ENCODE measurements at regions not wholly inside any gene's neighbourhood (a gene's known extent, or its start where the extent isn't known, plus 50 kb on each side); places are given as distances from the start of the nearest gene placed in this dataset.

GRCh38 chr12:46650688-46651087, 175.1 kb downstream of the SLC38A4 start:
- H3K27me3 ChIP-seq (ENCODE audit: insufficient read depth, low read depth, low read length), result no peaks in the 10 kb centered on the region
- no peaks in the 10 kb centered on the region for H4K20me1 ChIP-seq (ENCODE audit: insufficient read depth)
- no peak for TF ChIP-seq TAF1 (IDR thresholded peaks at IDR 0.05; ENCODE audit: low read depth)
- TF ChIP-seq RAD21 (conservative IDR thresholded peaks at IDR 0.05), result no peak
- TF ChIP-seq REST (IDR thresholded peaks at IDR 0.05; ENCODE audit: borderline replicate concordance), result no peak
- no peak for TF ChIP-seq SMC3 (conservative IDR thresholded peaks at IDR 0.05; ENCODE audit: poor library complexity)
- TF ChIP-seq CTCF (IDR thresholded peaks at IDR 0.05; ENCODE audit: poor library complexity, severe bottlenecking), result no peak
- TF ChIP-seq EP300 (conservative IDR thresholded peaks at IDR 0.05; ENCODE audit: poor library complexity, severe bottlenecking), result no peak
- no peak for TF ChIP-seq EZH2 (IDR thresholded peaks at IDR 0.05; ENCODE audit: borderline replicate concordance, insufficient read depth, low read length, poor library complexity, severe bottlenecking)
- no peak for TF ChIP-seq MXI1 (conservative IDR thresholded peaks at IDR 0.05; ENCODE audit: poor library complexity, severe bottlenecking)
- no peak for TF ChIP-seq POLR2AphosphoS5 (IDR thresholded peaks at IDR 0.05)
- H3K9me3 ChIP-seq (ENCODE audit: low read length), result no peaks in the 10 kb centered on the region
- no peaks in the 10 kb centered on the region for H3K9me2 ChIP-seq (ENCODE audit: insufficient read depth, low read length)
- H3F3A ChIP-seq (ENCODE audit: insufficient read depth, low read length, poor library complexity, severe bottlenecking), result no peaks in the 10 kb centered on the region
- H3K36me3 ChIP-seq (ENCODE audit: insufficient read depth, low read length), result no peaks in the 10 kb centered on the region
- no peak overlapping the region for H3K27ac ChIP-seq (ENCODE audit: low read length)
- no peaks in the 10 kb centered on the region for H3K79me2 ChIP-seq (replicated peaks; ENCODE audit: insufficient read depth, low read length)
- H3K4me2 ChIP-seq (ENCODE audit: low read length), result no peak overlapping the region
- no peak overlapping the region for H3K9ac ChIP-seq (ENCODE audit: low read length)
- H3K4me3 ChIP-seq (ENCODE audit: low read length), result no peak overlapping the region
- H2AFZ ChIP-seq (ENCODE audit: low read depth, low read length), result no peak overlapping the region

GRCh38 chr12:46649433-46649832, 176.4 kb downstream of the SLC38A4 start:
- H3K9ac ChIP-seq (ENCODE audit: low read length), result no peak overlapping the region
- H3F3A ChIP-seq (ENCODE audit: insufficient read depth, low read length, poor library complexity, severe bottlenecking), result no peaks in the 10 kb centered on the region
- no peaks in the 10 kb centered on the region for H3K9me3 ChIP-seq (ENCODE audit: low read length)
- no peaks in the 10 kb centered on the region for H3K27me3 ChIP-seq (ENCODE audit: insufficient read depth, low read depth, low read length)
- no peaks in the 10 kb centered on the region for H3K9me2 ChIP-seq (ENCODE audit: insufficient read depth, low read length)
- no peaks in the 10 kb centered on the region for H4K20me1 ChIP-seq (ENCODE audit: insufficient read depth)
- no peak overlapping the region for H3K4me2 ChIP-seq (ENCODE audit: low read length)
- no peaks in the 10 kb centered on the region for H3K36me3 ChIP-seq (ENCODE audit: insufficient read depth, low read length)
- no peak overlapping the region for H2AFZ ChIP-seq (ENCODE audit: low read depth, low read length)
- TF ChIP-seq EZH2 (IDR thresholded peaks at IDR 0.05; ENCODE audit: borderline replicate concordance, insufficient read depth, low read length, poor library complexity, severe bottlenecking) (no peak), SMC3 (conservative IDR thresholded peaks at IDR 0.05; ENCODE audit: poor library complexity) (no peak), CTCF (IDR thresholded peaks at IDR 0.05; ENCODE audit: poor library complexity, severe bottlenecking) (no peak), EP300 (conservative IDR thresholded peaks at IDR 0.05; ENCODE audit: poor library complexity, severe bottlenecking) (no peak)
- H3K79me2 ChIP-seq (replicated peaks; ENCODE audit: insufficient read depth, low read length), result no peaks in the 10 kb centered on the region
- no peak overlapping the region for H3K4me3 ChIP-seq (ENCODE audit: low read length)
- H3K27ac ChIP-seq (ENCODE audit: low read length), result no peak overlapping the region
